ENCODE measurements at regions not wholly inside any gene's neighbourhood (a gene's known extent, or its start where the extent isn't known, plus 50 kb on each side); places are given as distances from the start of the nearest gene placed in this dataset.
"Not testable (repeated sequence)": the region's sequence is repeated elsewhere in the genome, so short reads cannot be mapped to it uniquely, and the experiment has no call there.

DNA sequence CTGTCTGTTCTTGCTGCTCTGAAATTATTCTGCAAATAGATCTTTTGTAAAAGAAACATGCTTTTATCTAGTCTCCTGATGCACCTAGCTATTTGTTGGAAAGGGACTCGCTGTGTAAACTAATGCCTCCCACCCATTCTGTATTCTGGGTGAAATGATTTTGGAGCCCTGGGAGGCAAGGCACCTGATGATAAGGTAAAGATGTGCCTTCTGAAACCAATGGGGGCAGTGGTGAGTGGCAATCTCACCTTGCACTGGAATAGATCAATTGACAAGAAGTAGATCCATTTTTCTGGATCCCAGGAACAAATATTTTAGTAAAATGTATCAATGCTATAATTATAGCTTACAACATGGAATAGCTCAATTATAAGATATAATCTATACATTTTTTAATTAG is 170.5 kb upstream of the SPATA31A3 start:
- H3K4me3 ChIP-seq, H3K27ac ChIP-seq: not testable (repeated sequence)

DNA sequence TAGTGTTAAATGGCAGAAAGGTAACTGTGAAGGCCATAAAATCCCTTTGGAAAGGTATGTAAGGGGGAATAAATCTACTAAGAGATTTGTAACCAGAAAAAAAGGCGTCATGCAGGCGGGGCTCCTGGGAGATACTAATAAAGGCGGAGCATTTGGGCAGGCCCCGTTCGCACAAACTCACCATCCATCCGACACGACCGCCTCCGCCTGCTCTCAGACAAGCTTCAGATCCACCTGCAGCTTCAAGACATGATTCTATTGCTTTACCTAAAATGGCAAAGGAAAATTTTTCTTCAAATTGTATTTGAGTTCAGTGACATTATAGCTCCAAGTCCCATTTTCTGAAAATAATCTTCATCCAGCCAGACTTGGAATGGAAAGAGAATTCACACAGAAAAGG is 162.9 kb upstream of the SPATA31A3 start:
- not testable (repeated sequence) for H3K27ac ChIP-seq, H3K4me3 ChIP-seq

DNA sequence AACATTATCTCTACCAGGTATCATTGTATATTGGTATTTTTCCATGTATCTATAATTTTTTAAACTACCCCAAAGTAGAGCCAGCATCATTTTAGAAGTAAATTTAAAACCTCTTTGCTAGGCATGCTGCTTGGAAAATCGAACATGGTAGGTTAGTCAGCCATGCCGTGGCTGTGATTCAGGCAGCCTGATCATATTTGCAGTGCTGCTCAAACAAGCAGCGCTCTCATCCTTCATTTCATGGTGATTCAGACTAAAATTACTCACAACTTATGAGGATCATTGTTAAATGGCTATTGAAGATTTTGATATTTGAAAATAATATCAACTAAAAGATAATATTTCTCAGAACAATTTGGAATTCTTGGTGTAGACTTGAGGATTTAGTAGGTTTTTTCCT is 161.2 kb upstream of the SPATA31A3 start:
- not testable (repeated sequence) for H3K4me3 ChIP-seq, H3K27ac ChIP-seq

DNA sequence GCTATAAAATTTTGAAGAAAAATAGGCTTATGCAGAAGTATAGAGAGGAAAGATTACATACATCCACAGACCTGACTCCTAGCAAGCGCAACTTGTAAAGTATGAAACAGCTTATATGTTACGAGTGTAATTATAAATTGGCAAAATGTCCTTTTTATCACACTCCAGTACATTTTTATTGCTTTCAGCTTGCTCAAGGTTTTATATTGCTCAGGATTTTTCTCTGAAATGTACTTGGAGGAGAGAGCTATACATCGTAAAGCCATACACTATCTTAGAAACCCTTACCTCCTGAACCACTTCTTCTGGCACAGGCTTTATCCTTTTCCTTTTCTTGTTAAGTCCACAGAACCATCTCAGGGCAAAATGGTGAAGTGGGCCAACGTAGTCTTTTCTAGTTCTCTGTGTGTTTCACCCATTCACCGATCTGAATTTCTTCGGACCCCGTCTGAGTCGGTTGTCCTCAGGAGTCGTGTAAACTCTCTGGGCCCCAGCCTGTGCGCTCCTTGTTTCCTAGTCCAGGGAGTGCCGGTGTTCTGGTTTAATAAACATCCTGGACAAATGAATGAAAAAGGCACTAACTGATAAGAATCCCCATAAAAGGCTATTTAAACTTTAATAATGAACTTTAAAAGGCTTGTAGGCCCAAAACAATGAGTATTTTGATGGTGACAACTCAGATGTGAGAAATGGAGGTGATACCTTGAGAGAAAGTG is 150.2 kb upstream of the SPATA31A3 start:
- not testable (repeated sequence) for H3K4me3 ChIP-seq, H3K27ac ChIP-seq

DNA sequence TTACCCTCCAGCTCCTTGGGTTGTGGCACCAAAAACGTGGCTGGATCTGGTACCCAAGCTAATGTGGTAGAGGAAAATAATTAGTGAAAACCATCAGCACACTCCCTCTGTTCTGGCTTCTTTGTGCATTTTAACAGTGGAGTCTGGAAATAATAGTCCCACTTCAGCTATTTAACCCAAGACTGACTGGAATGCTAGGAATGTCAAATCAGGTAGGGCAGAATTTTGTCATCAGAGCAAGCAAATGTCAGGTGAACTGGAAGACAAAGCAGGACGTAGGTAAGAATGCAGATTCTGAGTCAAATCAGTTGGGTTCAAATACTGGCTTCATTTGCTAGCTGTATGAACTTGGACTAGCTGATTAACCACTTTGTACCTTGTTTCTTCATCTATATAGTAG is 144.0 kb upstream of the SPATA31A3 start:
- H3K4me3 ChIP-seq, H3K27ac ChIP-seq: not testable (repeated sequence)

DNA sequence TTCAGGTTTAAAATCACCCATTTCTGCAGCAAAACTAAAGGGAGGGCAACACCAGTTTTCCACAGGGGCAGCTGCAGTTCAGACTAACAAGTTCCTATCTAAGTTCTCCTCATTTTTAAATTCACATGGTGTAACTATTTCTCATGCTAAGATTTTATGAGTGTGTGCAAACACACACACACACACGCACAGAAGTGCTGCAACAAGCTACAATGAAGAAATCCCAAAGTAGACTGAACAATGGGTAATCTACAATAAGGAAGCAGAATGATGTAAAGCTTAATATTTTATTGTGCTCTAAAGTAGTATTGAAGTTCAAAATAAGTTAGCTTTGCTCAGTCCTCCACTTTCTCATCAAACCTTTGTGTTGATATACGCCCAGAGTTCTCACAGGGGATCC is 140.8 kb upstream of the SPATA31A3 start:
- not testable (repeated sequence) for H3K4me3 ChIP-seq, H3K27ac ChIP-seq

DNA sequence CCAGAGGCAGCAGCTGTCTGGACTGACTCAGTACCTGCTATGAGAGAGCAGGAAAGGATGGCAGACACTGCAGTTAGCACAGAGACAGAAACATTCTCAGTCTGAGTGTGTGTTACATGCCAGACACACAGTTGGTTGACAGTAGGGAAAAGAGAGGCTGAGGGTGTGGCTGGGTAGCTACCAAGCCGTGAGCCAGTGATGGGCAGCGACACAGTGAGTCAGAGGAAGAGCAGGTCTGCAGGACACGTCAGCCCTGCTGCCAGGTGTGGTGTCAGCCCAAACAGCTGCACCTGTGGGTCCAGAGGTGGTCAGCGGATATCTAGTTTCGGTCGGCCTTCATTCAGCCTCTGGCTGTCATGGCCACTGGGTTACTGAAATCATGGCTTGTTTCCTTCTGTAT is 124.4 kb upstream of the SPATA31A3 start:
- H3K4me3 ChIP-seq, H3K27ac ChIP-seq: not testable (repeated sequence)

DNA sequence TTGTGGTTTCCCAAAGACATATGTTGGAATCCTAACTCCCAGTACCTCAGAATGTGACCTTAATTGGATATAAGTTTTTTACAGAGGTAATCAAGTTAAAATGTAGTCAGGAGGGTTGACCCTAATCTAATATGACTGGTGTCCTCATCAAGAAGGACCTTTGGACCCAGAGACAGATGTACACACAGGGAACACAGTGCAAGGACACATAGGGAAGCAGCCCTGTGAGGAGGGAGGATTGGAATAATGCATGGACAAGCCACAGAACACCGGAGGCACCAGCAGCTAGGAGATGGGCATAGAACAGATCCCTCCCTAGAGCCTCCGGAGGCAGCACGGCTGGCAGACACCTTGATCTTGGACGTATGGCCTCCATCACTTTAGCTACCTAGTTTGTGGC is 119.8 kb upstream of the SPATA31A3 start:
- not testable (repeated sequence) for H3K27ac ChIP-seq, H3K4me3 ChIP-seq

DNA sequence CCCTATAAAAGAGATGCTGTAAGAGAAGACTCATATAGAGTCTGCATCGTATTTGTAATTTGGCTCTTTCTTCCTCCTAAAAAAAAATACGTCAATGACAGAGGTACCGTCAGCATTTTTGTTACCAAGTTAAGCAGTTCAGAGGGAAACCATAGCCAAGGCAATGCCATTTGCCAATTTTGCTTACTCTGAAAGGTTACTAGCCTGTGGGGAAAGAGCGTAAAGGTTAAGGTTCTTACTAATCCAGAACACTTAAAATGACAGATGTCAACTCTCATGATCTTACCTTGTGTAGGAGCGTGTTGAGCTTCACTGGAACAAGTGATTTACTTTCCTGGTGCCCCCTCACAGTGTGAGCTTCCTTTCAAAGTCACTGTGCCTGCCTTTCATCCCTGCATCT is 119.4 kb upstream of the SPATA31A3 start:
- H3K27ac ChIP-seq, H3K4me3 ChIP-seq: not testable (repeated sequence)

DNA sequence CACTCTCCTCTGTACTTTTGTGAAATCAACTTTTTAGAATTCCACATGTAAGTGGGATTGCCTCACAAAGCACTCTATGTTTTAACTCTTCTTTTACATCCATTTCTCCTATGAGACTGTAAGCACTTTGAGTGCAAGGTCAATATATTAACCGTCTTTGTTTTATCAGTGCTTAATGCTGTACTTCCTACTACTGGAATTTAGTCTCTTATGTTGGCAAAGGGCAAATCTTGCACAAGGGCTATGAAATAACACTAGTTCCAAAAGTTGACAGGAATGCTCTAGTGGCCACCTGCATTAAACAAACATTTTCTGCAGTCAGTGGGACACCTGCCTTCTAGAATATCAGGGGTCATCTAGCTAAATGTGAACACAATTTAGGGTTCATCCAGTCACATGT is 117.5 kb upstream of the SPATA31A3 start:
- H3K27ac ChIP-seq, H3K4me3 ChIP-seq: not testable (repeated sequence)

DNA sequence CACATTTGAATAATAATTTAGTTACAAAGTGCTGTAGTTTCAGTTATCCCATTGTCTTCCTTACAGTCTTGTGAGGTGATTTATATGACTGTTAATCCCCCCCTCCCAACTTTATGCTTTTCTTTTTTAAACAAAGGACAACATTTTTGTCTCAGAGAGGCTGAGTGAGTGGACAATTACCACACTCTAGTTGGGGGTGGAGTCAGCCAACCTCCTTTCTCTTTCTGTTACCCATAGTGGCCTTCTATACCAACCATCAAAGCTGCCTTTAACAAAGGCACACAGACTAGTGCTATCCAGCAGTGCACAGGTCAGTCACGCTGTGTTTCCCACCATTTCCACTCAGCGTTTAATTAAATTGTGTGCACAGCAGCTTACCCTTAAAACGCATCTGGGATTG is 114.3 kb upstream of the SPATA31A3 start:
- not testable (repeated sequence) for H3K4me3 ChIP-seq, H3K27ac ChIP-seq

DNA sequence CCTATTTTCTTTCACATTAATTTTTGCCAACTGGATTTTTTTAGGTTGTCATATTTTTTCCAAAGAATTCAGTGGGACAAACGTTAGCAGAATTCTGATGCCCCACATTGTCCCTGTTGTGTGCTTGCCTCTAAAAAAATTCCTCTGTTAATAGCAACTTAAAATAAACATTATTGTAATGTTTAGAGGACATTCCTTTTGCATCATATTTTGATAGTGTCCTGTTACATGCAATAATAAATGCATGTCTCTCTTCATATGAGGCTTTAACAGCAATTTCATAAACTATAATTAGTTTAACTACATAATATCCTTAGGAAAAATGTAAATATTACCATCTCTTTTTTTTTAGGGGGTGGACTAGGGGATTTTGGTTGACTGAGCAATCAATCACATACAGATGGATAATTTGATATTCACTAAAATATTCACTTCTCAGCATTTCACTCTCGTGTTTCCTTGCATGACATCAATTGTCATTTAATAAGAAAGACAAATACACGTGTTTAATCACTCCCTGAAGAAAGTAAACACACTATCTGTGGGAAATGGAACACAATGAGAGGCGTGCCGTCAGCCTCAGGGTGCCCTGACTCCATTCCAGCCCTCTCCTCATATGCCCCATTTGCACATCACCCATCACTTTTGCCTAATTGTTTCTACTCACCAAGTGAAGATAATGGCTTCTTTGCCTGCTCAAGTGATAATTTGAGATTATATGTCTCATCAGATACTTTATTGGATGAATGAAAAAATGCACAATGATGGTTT is 110.3 kb upstream of the SPATA31A3 start:
- not testable (repeated sequence) for H3K27ac ChIP-seq, H3K4me3 ChIP-seq

DNA sequence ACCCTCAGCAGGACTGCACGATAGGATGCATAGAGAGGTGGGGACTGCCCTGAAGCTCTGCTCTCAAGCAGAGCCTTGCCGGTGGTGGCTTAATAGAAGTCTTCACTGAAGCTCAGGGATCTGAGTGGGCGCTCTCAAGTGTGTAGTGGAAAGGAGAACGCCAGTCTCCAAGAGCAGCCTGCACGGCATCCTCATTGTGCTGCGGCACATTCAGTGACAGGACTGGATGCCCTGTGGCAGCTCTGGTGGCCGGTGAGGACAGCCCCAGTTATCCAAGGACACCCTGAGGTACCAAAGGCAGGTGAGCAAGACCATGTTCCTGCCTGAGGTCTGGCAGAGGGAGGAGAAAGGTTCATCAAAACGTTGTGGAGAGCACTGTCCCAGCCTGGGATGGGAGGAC is 98.8 kb upstream of the SPATA31A3 start:
- not testable (repeated sequence) for H3K4me3 ChIP-seq, H3K27ac ChIP-seq

DNA sequence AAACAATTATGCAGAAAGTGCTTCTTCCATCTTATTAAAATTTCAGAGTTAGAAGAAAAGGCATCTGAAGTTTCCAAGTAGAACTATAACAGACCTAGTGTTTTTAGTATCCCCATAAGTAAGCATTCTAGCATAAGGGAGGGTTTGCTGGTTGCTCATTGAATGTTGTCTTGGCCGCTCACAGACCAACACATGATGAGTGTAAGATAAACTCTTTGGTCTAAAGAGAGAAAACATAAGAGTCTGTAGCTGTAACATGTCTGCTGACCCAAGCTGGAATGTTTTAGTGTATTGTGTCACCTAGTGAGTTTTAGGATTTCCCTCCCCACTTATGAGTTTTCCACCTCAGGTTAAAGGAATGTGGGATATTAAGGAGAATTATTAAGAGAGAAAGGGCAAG is 94.5 kb upstream of the SPATA31A3 start:
- not testable (repeated sequence) for H3K4me3 ChIP-seq, H3K27ac ChIP-seq

DNA sequence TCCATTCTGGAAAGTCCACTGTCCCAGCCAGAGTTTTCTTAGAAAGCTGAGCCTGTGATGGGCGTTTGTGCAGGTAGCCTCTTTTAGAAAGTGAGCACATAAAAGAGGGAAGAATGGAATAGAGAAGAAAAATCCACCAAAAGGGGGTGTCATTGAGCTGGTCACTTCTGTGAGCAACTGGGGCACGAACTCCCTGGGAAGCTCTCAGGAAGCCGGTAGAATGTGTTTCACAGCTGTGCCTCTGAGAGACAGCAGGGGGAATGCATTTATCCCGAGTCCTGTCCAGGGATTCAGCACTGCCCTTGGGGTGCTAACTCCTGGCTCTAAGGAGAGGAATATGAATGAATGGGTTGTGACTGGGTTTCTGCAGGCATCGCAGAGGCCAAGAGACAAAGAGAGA is 73.8 kb upstream of the SPATA31A3 start:
- not testable (repeated sequence) for H3K27ac ChIP-seq, H3K4me3 ChIP-seq

DNA sequence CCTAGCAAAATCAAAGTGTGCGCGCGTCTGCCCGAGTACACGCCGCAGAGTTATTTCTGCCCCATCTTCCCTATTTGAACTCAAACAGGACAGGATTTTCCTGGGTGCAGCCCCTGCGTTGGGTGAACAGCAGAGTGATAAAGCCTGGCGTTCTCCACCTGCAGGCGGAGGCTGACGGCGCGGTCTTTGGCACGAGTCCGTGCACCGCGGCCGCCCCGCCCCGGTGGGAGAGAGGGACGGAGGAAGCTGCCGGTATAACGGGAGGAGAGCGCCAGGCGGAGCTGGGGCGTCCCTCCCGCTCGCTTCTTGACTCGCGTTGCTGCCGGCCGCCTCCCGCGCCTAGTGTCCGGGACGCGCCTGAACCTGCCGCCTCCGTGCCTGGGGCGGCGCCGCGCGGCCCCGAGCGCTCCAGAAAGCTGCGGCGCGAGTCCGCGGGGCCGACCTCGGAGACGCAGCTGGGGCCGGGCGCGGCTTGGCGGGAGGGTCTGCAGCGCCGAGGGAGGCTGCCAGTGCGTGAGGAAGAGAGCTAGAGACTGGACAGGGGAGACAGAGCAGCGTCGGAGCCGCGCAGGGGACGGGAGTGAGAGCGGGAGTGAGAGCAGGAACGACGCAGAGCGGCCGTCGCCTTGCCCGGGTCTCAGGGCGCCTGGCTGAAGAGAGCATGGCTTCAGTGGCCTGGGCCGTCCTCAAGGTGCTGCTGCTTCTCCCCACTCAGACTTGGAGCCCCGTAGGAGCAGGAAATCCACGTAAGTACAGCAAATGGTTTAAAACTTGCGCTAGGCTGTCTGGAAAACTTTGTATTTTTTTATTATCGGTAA is 66.8 kb upstream of the SPATA31A3 start:
- not testable (repeated sequence) for H3K27ac ChIP-seq
- peak overlapping the region in 2 of 7 experiments; percentile 27 to 34 for H3K4me3 ChIP-seq
